Esophagus squamous epithelium (tissue), 4 donors: ENCODE measurements at regions not wholly inside any gene's neighbourhood (a gene's known extent, or its start where the extent isn't known, plus 50 kb on each side); places are given as distances from the start of the nearest gene placed in this dataset.

Experiments
- CTCF ChIP-seq, 6 experiments: fragments of 450-650 bp in 4 of 6; fragments of 200-600 bp in 2 of 6; sonication (generic) in 2 of 6; IDR thresholded peaks; one replicate each; pipeline ENCODE4 v1.5.1; 2016 to 2019; ENCODE audit warnings: antibody characterized with exemption in 6 of 6, mild to moderate bottlenecking in 4 of 6, moderate library complexity in 4 of 6
- POLR2A ChIP-seq, 4 donors: fragments of 450-650 bp; IDR thresholded peaks; one replicate each; pipeline ENCODE4 v1.6.1; 2017; ENCODE audit warnings: antibody characterized with exemption in 4 of 4, mild to moderate bottlenecking in 4 of 4, moderate library complexity in 3 of 4

GRCh38 chr6:164581563-164581962 is 727.8 kb downstream of the C6orf118 start:
- TF ChIP-seq CTCF (IDR thresholded peaks at IDR 0.05) (no peak), POLR2A (IDR thresholded peaks at IDR 0.05) (no peak)
